Mesenteric fat pad (tissue), 1 donor: ENCODE measurements at regions not wholly inside any gene's neighbourhood (a gene's known extent, or its start where the extent isn't known, plus 50 kb on each side); places are given as distances from the start of the nearest gene placed in this dataset.

ENCODE experiments used
- DNase-seq: peaks from one replicate; pipeline ENCODE4 v3.0.0-alpha.2; 2020; ENCODE audit warnings: low spot score
- donor health status: DM: yes; HTN: yes; CAD: no.

DNA sequence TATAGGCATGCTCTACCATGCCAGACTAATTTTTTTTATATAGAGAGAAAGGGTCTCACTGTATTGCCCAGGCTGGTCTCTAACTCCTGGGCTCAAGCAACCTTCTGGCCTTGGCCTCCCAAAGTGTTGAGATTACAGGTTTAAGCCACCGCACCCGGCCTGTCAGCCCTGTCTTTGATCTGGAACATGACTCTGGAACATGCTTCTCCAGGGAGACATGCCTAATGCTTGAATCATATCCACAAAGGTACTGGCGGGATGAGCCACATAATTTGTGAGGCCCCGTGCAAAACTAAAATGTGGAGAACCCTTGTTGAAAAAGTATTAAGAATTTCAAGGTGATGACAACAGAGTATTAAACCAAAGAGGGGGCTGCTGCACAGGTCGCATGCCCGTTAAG lies 282.8 kb downstream of the ARHGAP12 start:
- DNase-seq = no peak

DNA sequence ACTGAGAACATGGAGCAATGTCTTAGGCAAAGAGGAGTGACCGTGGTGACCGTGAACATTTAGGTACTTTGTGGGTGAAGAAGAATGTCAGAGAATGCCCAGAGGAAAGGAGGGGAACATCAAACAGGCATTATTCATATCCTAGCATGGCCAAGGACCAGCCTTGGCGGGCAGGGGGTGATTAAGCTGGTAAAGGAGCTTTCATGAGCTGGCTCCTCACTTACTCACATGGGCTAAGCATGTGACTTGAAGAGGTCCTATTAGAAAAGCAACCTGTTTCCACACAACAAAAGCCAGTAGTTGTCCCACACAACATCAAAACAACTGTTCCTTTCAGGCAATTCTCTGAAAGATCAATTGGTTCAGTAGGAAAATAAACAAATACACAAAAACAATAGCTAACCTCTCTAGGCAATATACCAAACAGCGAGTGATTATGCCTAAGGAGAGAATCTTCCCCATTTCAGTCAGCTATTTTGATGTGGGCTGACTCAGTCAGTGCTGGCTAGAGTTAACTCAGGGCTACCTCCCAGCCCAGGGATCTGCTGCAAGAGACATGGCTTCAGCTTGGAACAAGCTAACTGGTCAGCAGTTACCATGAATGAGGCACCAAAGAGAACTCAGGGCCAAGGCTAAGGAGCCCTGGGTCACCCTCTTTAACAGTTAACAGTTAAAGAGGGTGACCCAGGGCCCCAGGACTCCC lies 283.5 kb downstream of the ARHGAP12 start:
- no peak for DNase-seq

DNA sequence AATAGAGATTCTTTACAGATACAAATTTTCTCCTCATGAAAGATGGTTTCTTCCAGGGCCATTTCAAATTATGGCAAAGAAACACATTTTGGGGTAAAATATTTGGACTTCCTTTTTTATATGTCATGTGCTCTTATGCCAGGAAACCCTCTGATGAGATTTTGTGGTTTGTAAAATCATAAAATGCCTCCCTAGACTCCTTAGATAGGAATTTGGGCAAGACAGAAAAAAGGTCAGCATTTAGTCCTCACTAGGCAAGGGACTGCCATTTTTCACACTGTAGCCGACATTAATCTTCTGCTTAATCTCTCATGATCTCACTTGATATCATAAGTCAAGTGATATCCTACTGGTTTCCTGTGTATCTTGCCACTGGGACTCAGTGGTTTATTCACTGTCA lies 286.4 kb downstream of the ARHGAP12 start:
- no peak for DNase-seq

DNA sequence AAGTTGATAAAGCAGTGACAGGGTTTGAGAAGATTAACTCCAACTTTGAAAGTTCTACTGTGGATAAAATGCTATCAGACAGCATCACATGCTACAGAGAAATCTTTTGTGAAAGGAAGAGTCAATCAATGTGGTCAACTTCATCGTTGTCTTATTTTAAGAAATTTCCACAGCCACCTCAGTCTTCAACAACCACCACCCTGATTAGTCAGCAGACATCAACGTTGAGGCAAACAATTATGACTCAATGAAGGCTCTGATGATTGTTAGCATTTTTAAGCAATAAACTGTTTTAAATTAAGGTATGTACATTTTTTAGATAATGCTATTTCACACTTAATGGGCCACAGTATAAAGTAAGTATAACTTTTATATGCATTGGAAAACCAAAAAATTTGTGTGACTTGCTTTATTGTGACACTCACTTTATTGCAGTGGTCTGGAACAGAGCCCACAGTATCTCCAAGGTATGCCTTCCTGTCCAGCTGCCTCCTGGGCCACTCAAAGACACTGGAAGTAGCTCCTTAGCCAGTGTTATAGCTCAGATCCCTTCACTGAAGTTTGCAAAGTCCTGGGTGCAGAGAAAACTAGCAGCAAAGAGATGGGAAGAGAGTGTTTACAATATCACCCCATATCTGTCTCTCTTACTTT lies 293.1 kb downstream of the ARHGAP12 start:
- DNase-seq = no peak

DNA sequence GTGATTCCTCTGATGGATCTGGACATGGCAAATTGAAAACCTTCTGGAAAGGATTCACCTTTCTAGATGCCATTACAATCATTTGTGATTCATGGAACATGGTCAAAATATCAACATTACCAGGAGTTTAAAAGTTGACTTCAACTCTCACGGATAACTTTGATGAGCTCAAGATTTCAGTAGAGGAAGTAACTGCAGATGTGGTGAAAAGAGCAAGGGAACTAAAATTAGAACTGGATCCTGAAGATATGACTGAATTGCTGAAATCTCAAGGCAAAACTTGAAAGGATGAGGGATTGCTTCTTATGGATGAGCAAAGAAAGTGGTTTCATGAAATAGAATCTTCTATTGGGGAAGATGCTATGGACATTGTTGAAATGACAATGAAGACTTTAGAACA lies 293.6 kb downstream of the ARHGAP12 start:
- no peak for DNase-seq

DNA sequence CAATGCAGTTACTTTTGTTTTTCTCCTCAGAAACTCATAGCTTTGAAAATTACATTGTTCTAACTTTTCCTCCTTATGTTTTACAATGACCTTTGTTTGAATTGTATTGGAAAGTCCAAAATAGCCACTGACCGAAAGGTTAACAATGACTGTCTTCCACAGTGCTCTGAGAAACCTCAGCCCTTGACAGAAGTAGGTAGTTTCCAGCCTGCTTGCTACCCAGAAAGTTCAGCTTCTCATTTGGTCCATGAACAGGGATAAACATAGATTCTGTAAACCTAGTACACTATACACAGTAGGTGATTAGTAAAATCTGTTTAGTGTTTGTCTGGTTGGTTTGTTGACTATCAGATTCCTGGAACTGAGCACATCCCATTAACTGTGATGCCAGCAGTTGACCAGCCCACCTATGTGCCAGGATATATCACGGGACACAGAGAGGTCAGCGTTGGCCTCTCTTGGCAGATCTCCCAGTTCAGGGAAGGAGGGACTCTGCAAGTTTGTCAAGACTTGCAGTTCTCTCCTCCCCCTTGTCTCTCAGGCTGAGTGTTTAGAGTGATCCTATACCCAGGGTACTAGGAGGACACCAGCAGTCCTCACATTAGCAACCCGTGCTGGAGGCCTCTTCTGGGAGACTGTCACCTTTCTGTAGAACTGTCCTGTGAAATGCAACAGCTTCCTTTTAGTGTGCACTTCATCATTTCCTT lies 297.6 kb downstream of the ARHGAP12 start:
- DNase-seq = no peak

DNA sequence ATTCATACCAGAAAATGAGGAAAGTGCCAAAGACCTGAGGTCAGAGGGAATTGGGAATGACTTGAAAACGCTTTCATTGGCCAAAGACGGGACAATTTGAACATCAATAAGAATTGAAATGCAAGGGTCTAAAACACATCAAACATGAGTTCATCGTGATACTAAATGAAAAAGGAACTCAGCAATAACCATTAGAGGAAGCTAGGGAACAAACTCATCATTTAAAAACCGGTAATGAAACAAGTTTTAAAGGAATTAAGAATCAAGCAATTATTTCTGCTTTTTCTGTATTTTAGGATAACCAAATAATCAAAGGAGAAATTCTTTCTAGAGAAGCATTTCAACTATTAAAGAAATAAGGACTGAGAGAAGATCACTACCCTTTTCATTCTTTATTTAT lies 303.1 kb downstream of the ARHGAP12 start:
- DNase-seq = no peak

DNA sequence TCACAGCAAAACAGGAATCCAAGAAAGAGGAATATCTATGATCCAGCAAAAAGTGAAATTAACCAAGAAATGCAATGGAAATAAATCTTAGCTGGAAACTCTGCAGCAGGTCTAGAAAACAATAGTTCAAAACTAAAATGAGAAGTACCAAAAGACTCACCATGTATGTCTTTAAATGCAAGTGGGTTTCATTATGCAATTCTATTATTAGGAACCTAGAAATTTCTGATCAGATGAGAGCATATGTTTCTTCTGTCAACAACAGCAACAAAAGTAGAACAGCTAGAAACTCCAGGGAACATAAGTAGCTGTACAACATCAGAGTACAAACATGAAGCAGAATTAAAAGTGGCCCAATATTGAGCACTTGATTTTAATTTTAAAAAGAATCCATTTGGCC lies 304.0 kb downstream of the ARHGAP12 start:
- DNase-seq = no peak

DNA sequence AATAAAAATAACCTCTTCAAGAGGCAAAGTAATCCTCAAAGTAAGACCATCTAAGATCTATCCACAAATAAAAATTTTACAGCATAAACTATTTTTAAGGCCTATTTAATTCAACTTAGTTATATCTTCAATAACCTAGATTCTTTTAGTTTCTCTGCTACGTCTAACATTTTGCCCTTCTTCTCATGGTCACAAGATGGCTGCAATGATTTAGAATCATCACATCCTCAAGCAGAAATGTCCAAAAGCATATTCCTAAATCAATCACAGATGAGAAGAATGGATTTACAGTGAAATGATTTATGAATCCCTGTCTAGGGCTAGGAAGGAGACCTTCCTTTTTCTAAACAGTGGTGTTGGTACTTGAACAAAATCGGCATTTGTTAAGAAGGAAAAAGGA lies 304.7 kb downstream of the ARHGAP12 start:
- DNase-seq = no peak

DNA sequence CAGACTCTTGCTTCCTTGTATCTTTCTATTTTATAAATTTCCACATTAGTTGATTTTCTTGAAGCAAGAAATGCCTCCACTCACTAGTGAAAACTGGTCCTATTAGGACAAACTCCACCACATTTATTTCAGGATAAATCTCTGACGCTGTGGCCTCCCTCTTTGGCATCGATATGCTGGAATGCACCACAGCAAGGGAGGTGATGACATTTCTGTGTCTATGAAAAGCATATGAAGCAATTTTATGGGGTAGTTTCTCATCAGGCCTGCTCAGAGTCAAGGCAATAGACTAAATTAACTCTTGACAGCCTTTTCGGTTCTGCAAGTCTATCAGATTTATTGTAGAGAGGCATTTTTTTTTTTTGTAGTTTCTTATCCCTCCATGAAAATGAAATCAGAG lies 304.4 kb downstream of the ZEB1 start:
- no peak for DNase-seq

DNA sequence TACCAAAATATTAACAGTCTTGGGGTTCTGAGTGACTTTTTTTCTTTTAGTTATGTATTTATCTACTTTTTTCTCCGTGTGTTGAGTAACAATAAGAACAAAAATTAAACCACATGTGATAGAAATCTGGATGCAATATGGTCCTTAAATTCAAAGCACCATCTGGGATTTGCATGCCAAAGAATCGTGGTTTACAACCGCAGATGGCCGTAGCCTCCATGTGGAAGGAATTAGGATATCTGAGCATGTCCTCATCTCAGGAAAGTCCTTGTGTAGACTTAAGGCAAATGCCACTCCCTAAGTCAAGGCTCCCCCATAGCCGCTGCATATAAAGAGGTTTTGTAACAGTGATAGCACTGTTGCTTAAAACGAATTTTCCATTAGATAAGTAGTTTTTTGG lies 304.0 kb downstream of the ZEB1 start:
- no peak for DNase-seq

DNA sequence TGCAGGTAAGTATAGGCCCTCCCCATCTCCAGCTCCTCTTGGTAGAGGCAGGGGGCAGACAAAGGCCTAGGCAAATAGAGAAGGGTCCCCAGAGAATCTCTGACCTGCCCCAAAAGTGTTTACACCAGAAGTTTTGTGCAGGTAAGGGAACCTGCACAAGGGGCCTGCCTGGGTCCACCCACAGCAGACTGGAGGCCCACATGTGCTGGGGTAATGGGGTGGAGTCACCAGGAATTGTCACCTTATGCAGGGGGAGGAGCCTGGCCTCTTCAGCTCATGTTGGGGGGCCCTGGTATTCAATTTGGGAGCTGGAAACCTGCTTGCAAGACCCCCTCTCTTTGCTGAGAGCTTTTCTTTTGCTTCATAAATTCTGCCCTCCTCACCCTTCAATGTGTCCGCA lies 302.7 kb downstream of the ZEB1 start:
- DNase-seq = no peak

DNA sequence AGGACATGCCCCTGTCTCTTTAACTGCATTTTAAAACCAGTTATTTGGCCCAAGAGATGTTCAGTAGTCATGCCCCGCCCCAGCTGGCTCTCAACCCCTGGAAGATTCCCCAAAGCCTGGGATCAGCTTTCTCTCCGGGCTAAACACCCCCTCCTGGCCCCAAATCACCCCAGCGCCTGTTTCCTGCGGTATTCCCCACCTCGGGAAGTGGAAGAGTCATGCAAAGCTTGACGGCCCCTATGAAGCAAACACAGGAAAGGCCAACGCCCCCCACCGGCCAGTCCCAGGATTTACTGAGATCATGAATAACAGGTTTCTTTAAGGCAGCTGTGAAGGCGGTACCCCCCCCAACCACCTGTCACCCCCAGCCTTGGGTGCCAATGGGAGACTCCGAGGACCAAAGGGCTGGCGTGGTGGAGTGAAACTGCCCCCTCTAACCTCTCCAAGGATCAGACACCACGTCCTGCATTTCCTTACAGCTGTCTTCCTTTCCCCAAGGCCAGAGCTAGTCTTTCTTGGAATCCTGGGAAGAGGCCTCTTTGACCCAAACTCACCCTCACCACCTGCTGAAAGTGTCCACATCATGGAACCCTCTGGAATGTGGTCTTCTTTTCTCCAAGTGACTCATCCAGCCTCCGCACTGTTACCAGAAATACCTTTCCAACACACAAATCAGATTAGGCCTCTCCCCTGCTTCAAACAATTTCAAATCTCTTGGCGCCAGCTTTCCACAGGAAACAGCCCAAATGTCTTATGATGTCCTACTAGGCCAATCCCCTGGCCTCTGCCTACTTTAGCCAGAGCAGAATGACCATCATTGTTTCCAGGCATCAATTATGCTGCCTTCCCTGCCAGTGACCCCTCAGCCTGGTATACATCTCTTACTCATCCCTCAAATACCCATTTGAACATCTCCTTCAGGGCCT lies 301.5 kb downstream of the ZEB1 start:
- no peak for DNase-seq

DNA sequence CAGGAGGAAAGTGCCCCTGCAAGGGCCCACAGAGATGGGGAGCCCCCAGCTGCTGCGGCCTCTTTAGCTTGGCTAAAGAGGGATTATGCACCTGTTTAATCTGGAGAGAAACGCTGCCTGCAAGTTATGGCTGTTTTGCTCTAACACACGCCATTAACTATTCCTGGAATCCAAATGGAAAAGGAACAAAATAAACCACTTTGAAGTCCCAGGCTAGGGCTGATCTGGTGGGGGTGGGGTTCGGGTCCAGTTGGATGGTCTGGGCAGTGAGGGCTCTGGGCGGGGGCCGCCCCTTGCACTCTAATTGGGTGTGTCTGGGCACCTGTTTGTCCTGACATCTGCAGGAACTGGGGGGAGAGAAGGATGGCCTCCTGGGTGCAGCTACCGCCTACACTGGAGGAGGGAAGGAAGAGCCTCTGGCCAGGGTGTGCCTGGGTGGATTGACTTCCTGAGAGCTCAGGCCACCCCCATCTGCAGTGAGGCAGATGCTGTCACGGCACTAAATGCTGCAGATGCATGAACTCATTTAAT lies 300.6 kb downstream of the ZEB1 start:
- DNase-seq = no peak

DNA sequence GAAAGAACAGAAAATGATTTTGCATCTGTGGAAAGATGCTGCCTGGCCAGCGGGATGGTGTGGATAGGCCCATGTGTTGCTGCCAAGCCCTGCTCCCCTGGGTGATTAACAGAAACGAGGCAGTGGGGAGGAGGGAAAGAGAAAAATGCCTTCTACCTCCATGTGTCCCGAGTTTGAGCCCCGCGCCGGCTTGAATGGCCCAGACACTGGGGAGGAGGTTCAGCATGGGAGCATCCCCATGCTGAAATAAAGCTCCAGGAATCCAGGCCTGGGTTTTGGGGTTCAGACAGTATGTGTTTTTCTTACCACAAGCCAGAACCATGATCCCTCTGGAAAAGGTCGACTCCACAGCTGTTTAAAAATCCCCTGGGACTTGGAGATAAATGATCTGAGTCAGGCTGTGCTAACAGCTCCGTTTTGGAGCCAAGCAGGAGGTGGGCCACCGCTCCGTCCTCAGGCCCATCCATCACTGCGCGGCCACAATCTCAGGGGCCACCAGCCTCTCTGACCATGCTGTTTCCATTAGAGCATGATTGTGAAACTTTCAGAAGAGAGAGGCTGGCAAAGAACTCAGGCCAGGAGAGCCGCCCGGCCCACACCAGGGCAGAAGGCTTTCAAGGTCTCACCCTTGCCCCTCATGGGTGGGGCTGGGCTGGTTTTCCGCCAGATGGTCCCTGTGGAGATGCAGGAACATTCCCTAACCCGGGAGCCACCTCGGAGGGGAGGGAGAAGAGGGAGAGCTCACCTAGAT lies 299.7 kb downstream of the ZEB1 start:
- DNase-seq = no peak

DNA sequence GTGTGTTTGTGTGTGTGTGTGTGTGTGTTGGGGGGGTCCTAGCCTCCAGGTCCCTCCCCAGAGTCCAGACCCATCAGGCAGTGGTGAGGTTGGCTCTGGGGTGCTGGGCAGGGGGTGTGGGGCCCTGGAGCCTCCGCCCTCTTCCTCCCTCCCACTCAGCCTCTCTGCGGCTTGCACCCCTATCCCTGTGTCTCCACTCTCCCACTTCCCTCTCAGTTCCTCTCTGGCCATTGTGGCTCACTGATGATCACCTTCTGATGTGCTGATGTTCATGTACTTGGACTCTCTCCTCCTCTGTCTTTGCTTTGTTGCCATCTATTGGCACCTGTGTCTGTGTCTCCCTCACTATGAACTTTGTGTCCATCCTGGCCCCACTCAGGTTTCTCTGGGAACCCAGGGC lies 298.7 kb downstream of the ZEB1 start:
- DNase-seq = no peak

DNA sequence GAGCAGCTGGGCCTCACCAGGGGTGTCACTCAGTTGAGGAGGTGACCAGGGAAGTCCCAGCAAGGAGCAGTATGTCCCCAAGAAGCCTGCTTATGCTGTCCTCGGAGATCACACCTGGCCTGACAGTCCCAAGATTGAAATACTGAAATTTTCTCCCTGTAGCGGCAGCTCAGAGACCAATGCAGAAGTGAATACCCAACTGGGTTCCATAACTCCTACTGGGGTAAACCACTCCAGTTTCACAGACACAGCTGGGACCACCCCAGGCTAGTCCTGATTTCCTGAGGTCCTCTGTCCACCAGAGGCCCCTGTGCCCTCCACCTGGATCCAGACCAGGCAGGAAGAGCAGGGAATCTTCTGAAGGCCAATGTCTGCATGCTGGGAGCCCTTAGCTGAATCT lies 298.1 kb downstream of the ZEB1 start:
- no peak for DNase-seq

DNA sequence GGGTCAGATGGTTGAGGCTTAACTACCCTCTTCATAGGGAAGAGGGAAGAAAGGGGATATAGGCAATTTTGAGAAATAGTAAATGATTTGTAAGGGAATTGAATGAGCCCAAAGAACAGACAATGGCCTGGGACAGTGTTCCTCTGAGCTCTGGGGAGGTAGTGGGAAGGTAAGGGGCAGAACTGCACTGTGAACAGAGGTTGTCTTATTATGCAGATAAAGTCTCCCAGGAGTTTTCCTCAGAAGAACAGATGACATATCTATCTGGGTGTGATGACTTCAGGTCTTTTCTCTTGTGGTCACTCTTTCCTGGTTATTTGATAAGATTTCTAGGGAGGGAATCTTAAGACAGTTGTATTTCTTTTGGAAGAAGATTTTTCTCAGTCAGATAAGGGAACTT lies 296.1 kb downstream of the ZEB1 start:
- no peak for DNase-seq

DNA sequence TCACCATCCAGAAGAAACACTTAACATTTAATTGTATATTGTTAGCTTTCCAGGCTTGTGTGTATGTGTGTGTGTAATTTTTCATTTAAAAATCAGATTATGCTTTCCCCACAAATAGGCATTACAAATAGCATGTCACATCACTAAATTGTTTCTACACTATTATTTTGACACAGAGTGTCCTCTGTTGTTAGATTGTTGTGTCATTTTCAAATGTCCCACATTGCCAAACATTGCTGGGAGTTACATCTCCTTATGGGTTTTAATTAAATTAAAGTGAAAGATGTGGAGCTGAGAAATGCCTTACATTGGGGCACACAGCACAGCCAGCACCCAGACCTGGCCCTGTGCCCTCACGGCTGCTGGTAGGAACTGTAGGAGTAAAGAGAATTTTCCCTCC lies 295.6 kb downstream of the ZEB1 start:
- no peak for DNase-seq

DNA sequence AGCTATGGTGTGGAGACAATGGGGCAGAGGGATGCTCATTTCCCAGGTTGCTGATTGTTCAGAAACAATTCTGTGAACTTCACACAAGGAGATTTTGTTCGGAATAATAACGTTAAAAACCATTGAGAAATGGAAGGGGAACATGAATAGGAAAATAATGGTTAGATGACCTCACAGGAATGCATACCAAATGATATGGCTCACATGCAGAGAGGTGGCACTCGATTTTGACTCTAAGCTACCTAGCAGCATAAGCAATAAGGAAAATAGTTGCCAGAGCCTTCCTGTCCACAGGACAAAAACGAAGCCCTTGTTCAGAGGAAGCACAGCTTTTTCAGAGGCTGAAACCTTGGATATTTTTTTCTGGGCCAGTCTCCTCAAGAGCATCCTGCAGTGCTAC lies 293.1 kb downstream of the ZEB1 start:
- no peak for DNase-seq

DNA sequence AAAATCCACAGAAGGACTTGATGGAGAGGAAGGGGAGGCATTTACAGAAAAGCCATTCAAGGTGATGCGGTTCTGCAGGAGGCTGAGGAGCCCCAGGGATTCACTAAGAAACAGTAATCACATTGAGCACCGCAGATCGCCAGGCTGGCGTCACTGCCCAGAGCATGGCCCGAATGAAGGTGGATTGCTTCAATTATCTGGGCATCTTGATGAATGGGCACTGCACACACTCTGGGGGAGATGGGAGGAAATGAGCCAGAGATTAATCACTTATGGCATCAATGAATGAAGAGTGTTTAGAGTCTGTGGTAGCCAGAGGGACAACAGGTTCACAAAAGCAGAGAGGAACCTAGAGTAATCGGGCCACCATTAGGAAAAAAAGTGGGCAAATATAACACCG lies 292.1 kb downstream of the ZEB1 start:
- no peak for DNase-seq
